Keratinocyte (primary cell): ENCODE measurements at regions not wholly inside any gene's neighbourhood (a gene's known extent, or its start where the extent isn't known, plus 50 kb on each side); places are given as distances from the start of the nearest gene placed in this dataset.

ENCODE experiments used
- DNase-seq: peaks from one replicate; pipeline ENCODE4 v3.0.0-alpha.2; 2011; ENCODE audit warnings: low read depth, missing footprints, low spot score
- FAIRE-seq: peaks from 2 replicates; lab custom pipeline; 2011; peaks lifted over from hg19 to GRCh38; lab: Jason Lieb, UNC
- H2AFZ ChIP-seq: 2 replicates; pipeline ENCODE4 v1.6.0; 2012; ENCODE audit warnings: low read length, control low read depth, inconsistent platforms; ENCODE audit not compliant: control insufficient read depth
- H3K27ac ChIP-seq: 2 replicates; pipeline ENCODE4 v1.5.1; 2011; ENCODE audit warnings: low read length; ENCODE audit not compliant: control insufficient read depth, insufficient read depth
- H3K27me3 ChIP-seq: 3 replicates; pipeline ENCODE4 v1.6.0; 2011; ENCODE audit warnings: low read length; ENCODE audit not compliant: control insufficient read depth, insufficient read depth; ENCODE audit errors: extremely low read depth
- H3K36me3 ChIP-seq, 2 experiments: 2 replicates in 1 of 2; 3 replicates in 1 of 2; pipeline ENCODE4 v1.5.1; 2011; ENCODE audit warnings: low read length in 2 of 2, mild to moderate bottlenecking in 1 of 2; ENCODE audit not compliant: control insufficient read depth in 2 of 2, insufficient read depth in 2 of 2; ENCODE audit errors: extremely low read depth in 1 of 2
- H3K4me1 ChIP-seq: 3 replicates; pipeline ENCODE4 v1.5.1; 2011; ENCODE audit warnings: low read length; ENCODE audit not compliant: control insufficient read depth, insufficient read depth; ENCODE audit errors: extremely low read depth
- H3K4me2 ChIP-seq: 3 replicates; pipeline ENCODE4 v1.6.0; 2011; ENCODE audit warnings: low read depth, low read length; ENCODE audit not compliant: control insufficient read depth, insufficient read depth; ENCODE audit errors: extremely low read depth
- H3K4me3 ChIP-seq, 3 experiments: fragments of 200-600 bp in 1 of 3; sonication (generic) in 1 of 3; 2 replicates in 2 of 3; 3 replicates in 1 of 3; pipeline ENCODE4 v1.5.1; 2011 to 2016; ENCODE audit warnings: low read length in 3 of 3, mild to moderate bottlenecking in 3 of 3, control low read depth in 2 of 3, inconsistent platforms in 1 of 3, low read depth in 1 of 3, mixed read lengths in 1 of 3, mixed run types in 1 of 3, moderate library complexity in 1 of 3; ENCODE audit not compliant: control insufficient read depth in 2 of 3, insufficient read depth in 2 of 3; ENCODE audit errors: extremely low read depth in 1 of 3
- H3K79me2 ChIP-seq: 2 replicates; pipeline ENCODE4 v1.6.0; 2012; ENCODE audit warnings: low read length; ENCODE audit not compliant: control insufficient read depth, insufficient read depth
- H3K9ac ChIP-seq: 3 replicates; pipeline ENCODE4 v1.6.0; 2011; ENCODE audit warnings: low read length; ENCODE audit not compliant: control insufficient read depth, insufficient read depth; ENCODE audit errors: extremely low read depth
- H3K9me1 ChIP-seq: 3 replicates; pipeline ENCODE4 v1.6.0; 2011; ENCODE audit warnings: low read length; ENCODE audit not compliant: control insufficient read depth, insufficient read depth; ENCODE audit errors: extremely low read depth
- H3K9me3 ChIP-seq: 2 replicates; pipeline ENCODE4 v1.5.1; 2012; ENCODE audit warnings: low read depth, low read length; ENCODE audit not compliant: control insufficient read depth
- H4K20me1 ChIP-seq: 3 replicates; pipeline ENCODE4 v1.6.0; 2011; ENCODE audit warnings: low read length; ENCODE audit not compliant: control insufficient read depth, insufficient read depth; ENCODE audit errors: extremely low read depth
- EZH2 ChIP-seq: IDR thresholded peaks from one replicate; pipeline ENCODE4 v1.6.1; 2012; ENCODE audit warnings: inconsistent platforms, mild to moderate bottlenecking, low read length, moderate library complexity
- dilution Hi-C: fragments of 300-500 bp; cut with MboI; formaldehyde crosslinking; loops from one replicate; pipeline ENCODE4 v1.7.0; 2020; ENCODE audit warnings: low sequenced_read_pairs; ENCODE audit not compliant: extremely low pct_ligation_motif_present
- TF ChIP-seq, protein P1 (sequence below), 3 experiments: IDR thresholded peaks in 1 of 3; conservative IDR thresholded peaks in 1 of 3; optimal IDR thresholded peaks in 1 of 3; 2 replicates in 2 of 3; 3 replicates in 1 of 3; pipeline versions ENCODE3 to v1.5.1; 2011; ENCODE audit warnings: low read length in 3 of 3, mild to moderate bottlenecking in 3 of 3, moderate library complexity in 2 of 3, control low read depth in 1 of 3, inconsistent platforms in 1 of 3; ENCODE audit not compliant: insufficient read depth in 2 of 3; ENCODE audit errors: extremely low read depth in 1 of 3

DNA sequence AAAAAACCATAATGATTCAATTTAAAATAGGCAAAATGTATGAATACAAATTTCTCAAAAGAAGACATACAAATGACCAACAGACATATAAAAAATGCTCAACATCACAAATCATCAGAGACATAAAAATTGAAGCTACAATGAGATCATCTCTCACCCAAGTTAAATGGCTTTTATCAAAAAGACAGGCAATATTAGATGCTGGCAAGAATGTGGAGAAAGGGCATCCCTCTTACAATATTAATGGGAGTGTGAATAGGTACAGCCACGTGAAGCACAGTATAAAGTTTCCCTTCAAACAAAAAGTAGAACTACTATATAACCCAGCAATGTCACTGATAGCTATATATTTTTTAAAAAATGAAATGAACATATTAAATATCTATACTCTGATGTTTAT is 1481.7 kb downstream of the AMY1C start:
- Histone ChIP-seq H3K9ac (no peak overlapping the region), H3K4me1 (no peaks in the 10 kb centered on the region), H2AFZ (no peak overlapping the region), H3K9me3 (peaks cover 1% of the 10 kb centered on the region), H3K4me2 (no peak overlapping the region), H3K27me3 (no peaks in the 10 kb centered on the region), H4K20me1 (no peaks in the 10 kb centered on the region), H3K36me3 (no peaks in the 10 kb centered on the region), H3K9me1 (no peaks in the 10 kb centered on the region), H3K27ac (no peak overlapping the region), H3K79me2 (no peaks in the 10 kb centered on the region), H3K4me3 (no peak overlapping the region)
- no peak for DNase-seq
- FAIRE-seq = no peak
- dilution Hi-C loops = no loop called here
- TF ChIP-seq EZH2 = no peak
- TF ChIP-seq, protein P1, sequence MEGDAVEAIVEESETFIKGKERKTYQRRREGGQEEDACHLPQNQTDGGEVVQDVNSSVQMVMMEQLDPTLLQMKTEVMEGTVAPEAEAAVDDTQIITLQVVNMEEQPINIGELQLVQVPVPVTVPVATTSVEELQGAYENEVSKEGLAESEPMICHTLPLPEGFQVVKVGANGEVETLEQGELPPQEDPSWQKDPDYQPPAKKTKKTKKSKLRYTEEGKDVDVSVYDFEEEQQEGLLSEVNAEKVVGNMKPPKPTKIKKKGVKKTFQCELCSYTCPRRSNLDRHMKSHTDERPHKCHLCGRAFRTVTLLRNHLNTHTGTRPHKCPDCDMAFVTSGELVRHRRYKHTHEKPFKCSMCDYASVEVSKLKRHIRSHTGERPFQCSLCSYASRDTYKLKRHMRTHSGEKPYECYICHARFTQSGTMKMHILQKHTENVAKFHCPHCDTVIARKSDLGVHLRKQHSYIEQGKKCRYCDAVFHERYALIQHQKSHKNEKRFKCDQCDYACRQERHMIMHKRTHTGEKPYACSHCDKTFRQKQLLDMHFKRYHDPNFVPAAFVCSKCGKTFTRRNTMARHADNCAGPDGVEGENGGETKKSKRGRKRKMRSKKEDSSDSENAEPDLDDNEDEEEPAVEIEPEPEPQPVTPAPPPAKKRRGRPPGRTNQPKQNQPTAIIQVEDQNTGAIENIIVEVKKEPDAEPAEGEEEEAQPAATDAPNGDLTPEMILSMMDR (optimal IDR thresholded peaks at IDR 0.05 in 1 of 3, IDR thresholded peaks at IDR 0.05 in 1 of 3, conservative IDR thresholded peaks at IDR 0.05 in 1 of 3; ENCODE audit: extremely low read depth in 1 of 3, insufficient read depth in 2 of 3, low read length in 3 of 3) = no peak

DNA sequence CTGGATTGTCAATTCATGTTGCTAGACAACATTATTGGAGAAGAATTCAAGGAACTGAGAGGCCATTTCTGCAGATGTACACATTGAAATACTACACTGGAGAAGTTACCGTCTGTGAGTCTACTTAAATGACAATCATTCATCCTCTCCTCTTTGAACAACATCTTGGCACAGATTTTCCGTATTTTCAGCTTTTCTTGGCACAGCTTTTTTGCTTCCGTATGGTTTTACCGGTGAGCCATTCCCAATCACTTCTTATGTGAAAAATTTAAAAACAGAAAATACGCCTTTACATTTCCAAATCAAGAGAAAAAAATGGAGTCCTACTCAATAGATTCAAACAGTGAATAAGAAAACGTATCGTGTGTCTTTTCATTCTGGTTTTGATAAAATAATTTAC is 1493.7 kb downstream of the AMY1C start:
- Histone ChIP-seq H3K79me2 (no peaks in the 10 kb centered on the region), H3K36me3 (no peaks in the 10 kb centered on the region), H3K9ac (no peak overlapping the region), H3K27me3 (no peaks in the 10 kb centered on the region), H3K27ac (no peak overlapping the region), H3K4me2 (no peak overlapping the region), H3K4me1 (no peaks in the 10 kb centered on the region), H4K20me1 (no peaks in the 10 kb centered on the region), H2AFZ (no peak overlapping the region), H3K9me3 (no peaks in the 10 kb centered on the region), H3K9me1 (no peaks in the 10 kb centered on the region), H3K4me3 (no peak overlapping the region)
- TF ChIP-seq, protein P1 (optimal IDR thresholded peaks at IDR 0.05 in 1 of 3, IDR thresholded peaks at IDR 0.05 in 1 of 3, conservative IDR thresholded peaks at IDR 0.05 in 1 of 3; ENCODE audit: extremely low read depth in 1 of 3, insufficient read depth in 2 of 3, low read length in 3 of 3) = no peak
- TF ChIP-seq EZH2 = no peak
- no peak for FAIRE-seq
- no peak for DNase-seq
- dilution Hi-C loops = no loop called here
